ENCODE measurements at regions not wholly inside any gene's neighbourhood (a gene's known extent, or its start where the extent isn't known, plus 50 kb on each side); places are given as distances from the start of the nearest gene placed in this dataset.

GRCh38 chr1:238722812-238723211, 663.6 kb upstream of the CHRM3 start:
- no peak for TF ChIP-seq CHD4 (IDR thresholded peaks at IDR 0.05; ENCODE audit: borderline replicate concordance)
- no peak for TF ChIP-seq CTCF (IDR thresholded peaks at IDR 0.05)
- no peak for TF ChIP-seq KDM5A (IDR thresholded peaks at IDR 0.05)
- no peak for TF ChIP-seq GATA3 (IDR thresholded peaks at IDR 0.05; ENCODE audit: borderline replicate concordance)
- TF ChIP-seq MAX (IDR thresholded peaks at IDR 0.05) = no peak
- TF ChIP-seq E2F6 (IDR thresholded peaks at IDR 0.05; ENCODE audit: borderline replicate concordance, low read depth) = no peak
- no peak for TF ChIP-seq SMC3 (IDR thresholded peaks at IDR 0.05)
